Panc1 (cell line): ENCODE measurements at regions not wholly inside any gene's neighbourhood (a gene's known extent, or its start where the extent isn't known, plus 50 kb on each side); places are given as distances from the start of the nearest gene placed in this dataset.

Source experiments
- CTCF ChIP-seq: fragments of 450-650 bp; IDR thresholded peaks from 2 replicates; pipeline ENCODE4 v1.5.1; 2017; ENCODE audit warnings: mild to moderate bottlenecking
- SIN3A ChIP-seq: IDR thresholded peaks from 2 replicates; pipeline ENCODE4 v1.6.1; 2012; ENCODE audit warnings: low read depth, mild to moderate bottlenecking, low read length, moderate library complexity, borderline replicate concordance; ENCODE audit not compliant: insufficient read depth

- TF ChIP-seq SIN3A = no peak
- no peak for TF ChIP-seq CTCF
Observed at GRCh38 chr12:131574395-131574771, 136.5 kb upstream of the SFSWAP start.
